ENCODE measurements at regions not wholly inside any gene's neighbourhood (a gene's known extent, or its start where the extent isn't known, plus 50 kb on each side); places are given as distances from the start of the nearest gene placed in this dataset.
A peak's percentile ranks its signal among the peaks of the same experiment; 100 is the strongest.

- H3K9me3 ChIP-seq (ENCODE audit: insufficient read depth, low read length), result peaks cover 6% of the 10 kb centered on the region; the same call in 1 of the 2 replicates
- no peaks in the 10 kb centered on the region for H3K4me1 ChIP-seq (ENCODE audit: insufficient read depth, insufficient read length)
- TF ChIP-seq ZNF274 (IDR thresholded peaks at IDR 0.05; ENCODE audit: low read depth, low read length) (no peak), SUZ12 (IDR thresholded peaks at IDR 0.05; ENCODE audit: extremely low read depth, insufficient read depth, insufficient read length) (no peak), YY1 (IDR thresholded peaks at IDR 0.05; ENCODE audit: insufficient read depth, insufficient read length) (no peak)
- no peak for DNase-seq (ENCODE audit: low read depth, low spot score)
- no peak overlapping the region for H3K9ac ChIP-seq (ENCODE audit: insufficient read length, low read depth)
- no peaks in the 10 kb centered on the region for H3K27me3 ChIP-seq (ENCODE audit: insufficient read depth, insufficient read length)
- no peaks in the 10 kb centered on the region for H3K36me3 ChIP-seq (ENCODE audit: insufficient read depth, insufficient read length, low read length)
- H3K4me3 ChIP-seq (ENCODE audit: insufficient read length, low read depth), result no peak overlapping the region
Measured at GRCh38 chr1:60911966-60912697, 170.2 kb upstream of the NFIA start.

DNA sequence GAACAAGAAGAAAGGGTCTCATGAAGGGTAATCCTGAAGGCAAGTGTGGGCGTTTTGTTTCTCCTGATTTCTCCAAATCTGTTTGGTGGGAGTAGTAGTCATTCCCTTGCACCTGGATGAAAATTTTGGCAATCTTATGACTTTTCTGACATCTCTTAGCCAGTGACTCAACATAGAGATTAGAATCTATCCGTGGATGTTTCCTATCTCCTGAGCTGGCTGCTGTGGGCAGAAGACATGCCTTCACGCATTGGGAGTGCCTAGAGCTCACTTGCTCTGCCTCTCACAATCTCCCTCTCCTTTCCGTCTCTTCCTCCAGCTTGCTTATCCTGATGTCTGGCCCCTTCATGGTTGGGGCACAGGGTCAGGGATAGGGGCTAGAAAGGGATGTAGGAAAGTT is 174.2 kb upstream of the NFIA start:
- Histone ChIP-seq H3K4me3 (ENCODE audit: insufficient read length, low read depth) (no peak overlapping the region), H3K9ac (ENCODE audit: insufficient read length, low read depth) (no peak overlapping the region), H3K36me3 (ENCODE audit: insufficient read depth, insufficient read length, low read length) (no peaks in the 10 kb centered on the region), H3K27me3 (ENCODE audit: insufficient read depth, insufficient read length) (no peaks in the 10 kb centered on the region), H3K9me3 (ENCODE audit: insufficient read depth, low read length) (no peaks in the 10 kb centered on the region), H3K4me1 (ENCODE audit: insufficient read depth, insufficient read length) (peaks cover 9% of the 10 kb centered on the region)
- DNase-seq (ENCODE audit: low read depth, low spot score), result no peak
- TF ChIP-seq SUZ12 (IDR thresholded peaks at IDR 0.05; ENCODE audit: extremely low read depth, insufficient read depth, insufficient read length), result no peak
- no peak for TF ChIP-seq YY1 (IDR thresholded peaks at IDR 0.05; ENCODE audit: insufficient read depth, insufficient read length)
- TF ChIP-seq ZNF274 (IDR thresholded peaks at IDR 0.05; ENCODE audit: low read depth, low read length), result no peak

- H3K4me1 ChIP-seq (ENCODE audit: insufficient read depth, insufficient read length), result peaks cover 9% of the 10 kb centered on the region
- H3K9ac ChIP-seq (ENCODE audit: insufficient read length, low read depth), result no peak overlapping the region
- DNase-seq (ENCODE audit: low read depth, low spot score), result no peak
- H3K27me3 ChIP-seq (ENCODE audit: insufficient read depth, insufficient read length), result no peaks in the 10 kb centered on the region
- no peak overlapping the region for H3K4me3 ChIP-seq (ENCODE audit: insufficient read length, low read depth)
- no peaks in the 10 kb centered on the region for H3K36me3 ChIP-seq (ENCODE audit: insufficient read depth, insufficient read length, low read length)
- no peaks in the 10 kb centered on the region for H3K9me3 ChIP-seq (ENCODE audit: insufficient read depth, low read length)
- TF ChIP-seq SUZ12 (IDR thresholded peaks at IDR 0.05; ENCODE audit: extremely low read depth, insufficient read depth, insufficient read length), result no peak
- no peak for TF ChIP-seq YY1 (IDR thresholded peaks at IDR 0.05; ENCODE audit: insufficient read depth, insufficient read length)
- TF ChIP-seq ZNF274 (IDR thresholded peaks at IDR 0.05; ENCODE audit: low read depth, low read length), result no peak
Measured at GRCh38 chr1:60906526-60906925, 175.8 kb upstream of the NFIA start.

GRCh38 chr1:60906039-60906438 is 176.3 kb upstream of the NFIA start:
- peak; percentile 82 for DNase-seq (ENCODE audit: low read depth, low spot score)
- H3K27me3 ChIP-seq (ENCODE audit: insufficient read depth, insufficient read length), result no peaks in the 10 kb centered on the region
- H3K4me1 ChIP-seq (ENCODE audit: insufficient read depth, insufficient read length), result peaks cover 9% of the 10 kb centered on the region
- no peak for TF ChIP-seq SUZ12 (IDR thresholded peaks at IDR 0.05; ENCODE audit: extremely low read depth, insufficient read depth, insufficient read length)
- no peak for TF ChIP-seq YY1 (IDR thresholded peaks at IDR 0.05; ENCODE audit: insufficient read depth, insufficient read length)
- TF ChIP-seq ZNF274 (IDR thresholded peaks at IDR 0.05; ENCODE audit: low read depth, low read length), result no peak
- H3K4me3 ChIP-seq (ENCODE audit: insufficient read length, low read depth), result no peak overlapping the region
- H3K9ac ChIP-seq (ENCODE audit: insufficient read length, low read depth), result no peak overlapping the region
- no peaks in the 10 kb centered on the region for H3K36me3 ChIP-seq (ENCODE audit: insufficient read depth, insufficient read length, low read length)
- H3K9me3 ChIP-seq (ENCODE audit: insufficient read depth, low read length), result peaks cover 4% of the 10 kb centered on the region; the same call in 1 of the 2 replicates

- Histone ChIP-seq H3K27me3 (ENCODE audit: insufficient read depth, insufficient read length) (no peaks in the 10 kb centered on the region), H3K9ac (ENCODE audit: insufficient read length, low read depth) (no peak overlapping the region), H3K4me1 (ENCODE audit: insufficient read depth, insufficient read length) (peaks cover 9% of the 10 kb centered on the region), H3K9me3 (ENCODE audit: insufficient read depth, low read length) (peaks cover 7% of the 10 kb centered on the region; the same call in 1 of the 2 replicates), H3K4me3 (ENCODE audit: insufficient read length, low read depth) (no peak overlapping the region), H3K36me3 (ENCODE audit: insufficient read depth, insufficient read length, low read length) (no peaks in the 10 kb centered on the region)
- no peak for TF ChIP-seq ZNF274 (IDR thresholded peaks at IDR 0.05; ENCODE audit: low read depth, low read length)
- TF ChIP-seq YY1 (IDR thresholded peaks at IDR 0.05; ENCODE audit: insufficient read depth, insufficient read length), result no peak
- TF ChIP-seq SUZ12 (IDR thresholded peaks at IDR 0.05; ENCODE audit: extremely low read depth, insufficient read depth, insufficient read length), result no peak
- no peak for DNase-seq (ENCODE audit: low read depth, low spot score)
Measured at GRCh38 chr1:60904099-60904851, 178.1 kb upstream of the NFIA start.

DNA sequence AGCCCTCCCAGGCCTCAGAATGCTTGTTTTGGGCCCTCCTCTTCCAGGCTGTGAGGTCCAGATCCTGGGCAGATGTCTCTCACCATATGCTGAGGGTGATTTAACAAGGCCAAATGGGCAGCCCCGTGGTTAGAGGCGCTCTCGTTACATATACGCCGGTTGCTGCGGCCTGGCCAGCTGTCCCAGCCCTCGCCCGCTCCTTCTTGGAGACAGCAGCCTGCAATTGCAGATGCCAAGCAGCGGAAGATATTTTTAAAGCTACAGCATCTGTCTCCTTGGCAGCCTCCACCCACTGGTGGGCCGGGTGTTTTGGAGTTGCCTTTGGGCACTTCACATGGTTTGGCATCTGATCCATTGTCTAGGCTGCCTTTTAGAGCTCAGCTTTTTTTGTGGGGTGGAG is 178.8 kb upstream of the NFIA start:
- Histone ChIP-seq H3K27me3 (ENCODE audit: insufficient read depth, insufficient read length) (no peaks in the 10 kb centered on the region), H3K9me3 (ENCODE audit: insufficient read depth, low read length) (peaks cover 7% of the 10 kb centered on the region; the same call in 1 of the 2 replicates), H3K36me3 (ENCODE audit: insufficient read depth, insufficient read length, low read length) (no peaks in the 10 kb centered on the region), H3K4me1 (ENCODE audit: insufficient read depth, insufficient read length) (peaks cover 9% of the 10 kb centered on the region), H3K4me3 (ENCODE audit: insufficient read length, low read depth) (no peak overlapping the region), H3K9ac (ENCODE audit: insufficient read length, low read depth) (no peak overlapping the region)
- DNase-seq (ENCODE audit: low read depth, low spot score), result no peak
- TF ChIP-seq YY1 (IDR thresholded peaks at IDR 0.05; ENCODE audit: insufficient read depth, insufficient read length), result no peak
- TF ChIP-seq SUZ12 (IDR thresholded peaks at IDR 0.05; ENCODE audit: extremely low read depth, insufficient read depth, insufficient read length), result no peak
- TF ChIP-seq ZNF274 (IDR thresholded peaks at IDR 0.05; ENCODE audit: low read depth, low read length), result no peak

- Histone ChIP-seq H3K4me3 (ENCODE audit: insufficient read length, low read depth) (no peak overlapping the region), H3K9me3 (ENCODE audit: insufficient read depth, low read length) (peaks cover 7% of the 10 kb centered on the region; the same call in 1 of the 2 replicates), H3K4me1 (ENCODE audit: insufficient read depth, insufficient read length) (peaks cover 5% of the 10 kb centered on the region), H3K36me3 (ENCODE audit: insufficient read depth, insufficient read length, low read length) (no peaks in the 10 kb centered on the region), H3K9ac (ENCODE audit: insufficient read length, low read depth) (no peak overlapping the region), H3K27me3 (ENCODE audit: insufficient read depth, insufficient read length) (no peaks in the 10 kb centered on the region)
- DNase-seq (ENCODE audit: low read depth, low spot score), result no peak
- TF ChIP-seq SUZ12 (IDR thresholded peaks at IDR 0.05; ENCODE audit: extremely low read depth, insufficient read depth, insufficient read length), result no peak
- TF ChIP-seq YY1 (IDR thresholded peaks at IDR 0.05; ENCODE audit: insufficient read depth, insufficient read length), result no peak
- TF ChIP-seq ZNF274 (IDR thresholded peaks at IDR 0.05; ENCODE audit: low read depth, low read length), result no peak
Measured at GRCh38 chr1:60899464-60899863, 182.9 kb upstream of the NFIA start.
